Choroid plexus epithelial cell (primary cell): ENCODE measurements at regions not wholly inside any gene's neighbourhood (a gene's known extent, or its start where the extent isn't known, plus 50 kb on each side); places are given as distances from the start of the nearest gene placed in this dataset.

Experiments
- DNase-seq: peaks from one replicate; pipeline ENCODE4 v3.0.0-alpha.2; 2010; ENCODE audit warnings: low read depth
- H3K4me3 ChIP-seq: 2 replicates; pipeline ENCODE4 v1.5.1; 2011; ENCODE audit warnings: low read depth, mild to moderate bottlenecking, control low read depth, low read length, moderate library complexity
- TF ChIP-seq, protein P1 (sequence below): conservative IDR thresholded peaks from 2 replicates; pipeline ENCODE4 v1.5.1; 2011; ENCODE audit warnings: low read depth, mild to moderate bottlenecking, control low read depth, inconsistent platforms, low read length, moderate library complexity

DNA sequence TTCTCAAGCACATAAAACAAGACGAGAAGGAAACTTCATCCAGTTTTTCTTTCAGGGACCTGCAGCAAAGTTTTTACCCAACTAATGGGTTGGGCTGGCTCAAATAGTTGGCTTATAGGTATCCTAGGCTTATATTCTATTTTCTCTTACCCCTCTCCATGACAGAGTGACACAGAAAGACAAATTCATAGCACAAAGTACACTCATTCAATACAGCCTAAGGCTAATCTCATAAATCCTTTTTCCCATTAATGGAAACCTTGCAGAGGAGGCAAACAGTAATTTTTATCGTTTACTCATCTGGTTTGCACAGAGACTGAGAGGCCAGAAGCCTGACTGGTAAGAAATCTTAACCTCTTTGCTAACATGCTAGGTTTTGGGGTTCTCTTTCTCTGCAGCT, 1589.9 kb downstream of the SLITRK1 start:
- TF ChIP-seq, protein P1, sequence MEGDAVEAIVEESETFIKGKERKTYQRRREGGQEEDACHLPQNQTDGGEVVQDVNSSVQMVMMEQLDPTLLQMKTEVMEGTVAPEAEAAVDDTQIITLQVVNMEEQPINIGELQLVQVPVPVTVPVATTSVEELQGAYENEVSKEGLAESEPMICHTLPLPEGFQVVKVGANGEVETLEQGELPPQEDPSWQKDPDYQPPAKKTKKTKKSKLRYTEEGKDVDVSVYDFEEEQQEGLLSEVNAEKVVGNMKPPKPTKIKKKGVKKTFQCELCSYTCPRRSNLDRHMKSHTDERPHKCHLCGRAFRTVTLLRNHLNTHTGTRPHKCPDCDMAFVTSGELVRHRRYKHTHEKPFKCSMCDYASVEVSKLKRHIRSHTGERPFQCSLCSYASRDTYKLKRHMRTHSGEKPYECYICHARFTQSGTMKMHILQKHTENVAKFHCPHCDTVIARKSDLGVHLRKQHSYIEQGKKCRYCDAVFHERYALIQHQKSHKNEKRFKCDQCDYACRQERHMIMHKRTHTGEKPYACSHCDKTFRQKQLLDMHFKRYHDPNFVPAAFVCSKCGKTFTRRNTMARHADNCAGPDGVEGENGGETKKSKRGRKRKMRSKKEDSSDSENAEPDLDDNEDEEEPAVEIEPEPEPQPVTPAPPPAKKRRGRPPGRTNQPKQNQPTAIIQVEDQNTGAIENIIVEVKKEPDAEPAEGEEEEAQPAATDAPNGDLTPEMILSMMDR = no peak
- H3K4me3 ChIP-seq = no peak overlapping the region
- no peak for DNase-seq

DNA sequence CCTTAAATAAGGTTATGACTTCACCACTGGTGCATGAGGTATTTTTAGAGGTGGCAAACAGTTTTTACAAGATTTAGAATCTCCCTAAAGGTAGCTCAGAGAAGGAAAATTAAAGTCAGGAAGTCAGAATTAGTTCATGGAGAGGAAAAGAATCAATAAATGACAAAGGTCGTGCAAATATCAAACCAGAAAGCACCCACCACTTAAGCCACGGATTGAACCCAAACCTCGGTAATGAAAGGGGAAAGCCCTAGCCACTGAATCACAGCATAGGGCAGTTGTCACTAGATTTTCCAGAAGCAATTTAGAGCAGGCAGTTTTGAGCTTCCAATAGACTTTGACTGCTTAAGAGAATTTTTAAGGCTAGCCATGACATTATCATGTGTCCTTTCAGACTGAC, 1590.4 kb downstream of the SLITRK1 start:
- TF ChIP-seq, protein P1 = no peak
- no peak for DNase-seq
- no peak overlapping the region for H3K4me3 ChIP-seq

DNA sequence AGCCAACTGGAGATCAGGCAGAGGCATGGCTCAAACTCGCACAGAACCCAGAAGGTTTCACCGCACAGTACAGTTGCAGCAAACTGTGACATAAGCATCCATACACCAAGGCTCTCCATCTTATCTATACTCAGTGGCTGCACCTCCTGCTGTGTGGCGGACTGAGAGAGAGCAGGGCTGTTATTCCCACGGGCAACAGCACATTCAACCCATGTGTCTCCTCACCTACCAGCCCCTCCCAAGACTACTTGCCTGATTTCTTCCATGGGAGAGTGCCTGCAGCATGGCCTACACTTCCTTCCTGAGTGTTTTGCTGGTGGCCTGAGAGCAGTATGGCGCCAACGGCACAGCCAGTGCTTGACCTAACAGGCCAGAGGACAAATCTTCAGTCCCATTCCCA, 1606.6 kb downstream of the SLITRK1 start:
- DNase-seq = no peak
- no peak overlapping the region for H3K4me3 ChIP-seq
- TF ChIP-seq, protein P1 = no peak

- H3K4me3 ChIP-seq = no peak overlapping the region
- DNase-seq = no peak
- TF ChIP-seq, protein P1 = no peak
Measured at GRCh38 chr13:82259284-82259683, 1623.0 kb downstream of the SLITRK1 start.

- no peak for DNase-seq
- H3K4me3 ChIP-seq = no peak overlapping the region
- TF ChIP-seq, protein P1 = no peak
Measured at GRCh38 chr13:82257790-82258507, 1624.3 kb downstream of the SLITRK1 start.

DNA sequence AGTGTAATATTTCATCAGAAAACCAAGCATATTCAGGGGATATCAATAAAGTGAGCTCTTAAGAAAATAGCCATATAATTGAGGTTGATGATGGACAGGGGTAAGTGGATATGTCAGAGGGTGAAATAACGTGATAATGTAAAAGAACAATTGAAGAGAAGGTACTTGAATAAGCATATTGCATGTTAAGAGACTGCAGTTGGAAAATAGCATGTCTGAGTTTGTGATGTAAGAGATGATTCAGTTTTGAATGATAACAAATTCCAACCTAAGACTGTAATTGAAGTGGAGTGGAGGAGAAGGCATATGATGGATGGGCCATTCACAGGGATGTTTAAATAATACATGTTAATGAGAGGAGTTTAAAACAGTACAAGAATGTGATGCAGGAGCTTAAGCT, 1633.5 kb downstream of the SLITRK1 start:
- TF ChIP-seq, protein P1 = no peak
- no peak for DNase-seq
- H3K4me3 ChIP-seq = no peak overlapping the region

DNA sequence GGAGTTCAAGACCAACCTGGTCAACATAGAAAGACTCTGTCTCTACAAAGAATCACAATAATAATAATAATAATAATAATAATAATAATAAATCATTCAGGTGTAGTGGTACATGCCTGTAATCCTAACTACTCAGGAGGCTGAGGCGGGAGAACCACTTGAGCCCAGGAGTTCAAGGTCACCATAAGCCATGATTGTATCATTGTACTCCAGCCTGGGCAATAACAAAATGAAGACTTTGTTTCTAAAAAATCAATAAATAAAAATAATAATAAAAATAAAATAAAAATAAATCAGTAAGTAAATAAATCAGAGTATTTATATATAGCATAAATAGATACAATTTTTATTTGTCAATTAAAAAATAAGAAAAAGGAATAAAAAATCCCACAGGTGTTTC, 1636.4 kb downstream of the SLITRK1 start:
- H3K4me3 ChIP-seq = no peak overlapping the region
- TF ChIP-seq, protein P1 = no peak
- no peak for DNase-seq
